ENCODE measurements at regions not wholly inside any gene's neighbourhood (a gene's known extent, or its start where the extent isn't known, plus 50 kb on each side); places are given as distances from the start of the nearest gene placed in this dataset.
A peak's percentile ranks its signal among the peaks of the same experiment; 100 is the strongest.

DNA sequence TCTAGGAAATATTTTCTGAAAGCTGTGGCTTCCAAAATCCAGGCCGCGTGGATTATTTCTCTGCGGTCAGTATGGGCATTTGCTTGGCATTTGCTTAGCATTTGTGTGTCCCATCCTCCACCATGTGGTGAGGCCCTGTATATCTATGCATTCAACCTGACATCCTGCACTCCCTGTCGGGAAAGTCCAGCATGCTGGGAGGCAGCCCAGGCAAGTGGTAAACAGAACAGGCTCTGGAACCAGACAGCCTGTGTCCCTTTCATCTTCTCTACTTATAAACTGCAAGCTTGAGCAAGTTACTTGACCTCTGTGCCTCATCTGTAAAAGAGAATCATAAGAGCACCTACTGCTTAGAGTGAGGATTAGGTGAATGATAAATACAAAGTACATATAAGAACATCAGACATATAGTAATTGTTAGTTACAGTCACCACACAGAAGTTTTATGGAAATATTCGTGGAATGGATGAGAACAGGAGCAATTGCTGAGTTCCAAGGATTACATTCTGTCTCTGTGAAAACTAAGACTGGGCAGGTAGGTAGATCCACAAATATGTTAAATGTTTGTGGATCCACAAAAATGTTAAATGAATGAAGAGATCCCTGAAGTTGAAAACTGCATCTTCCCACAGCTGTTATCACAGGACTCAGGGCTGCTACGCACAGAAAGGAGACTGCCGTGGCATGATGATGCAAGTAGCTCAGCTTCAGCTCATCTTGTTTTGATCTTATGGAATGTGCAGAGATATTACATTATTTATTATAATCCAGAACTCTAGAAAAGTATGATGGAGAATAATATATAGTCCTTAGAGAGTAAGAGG, 317.0 kb upstream of the MMADHC start:
- no peaks in the 10 kb centered on the region for H3K23me2 ChIP-seq (ENCODE audit: insufficient read length, low read depth, low read length, poor library complexity, severe bottlenecking)
- no peaks in the 10 kb centered on the region for H3K27me3 Mint-ChIP-seq (ENCODE audit: low read depth)
- no peak overlapping the region for H3K56ac ChIP-seq (ENCODE audit: insufficient read length, low read depth, low read length)
- no peak overlapping the region for H3K18ac ChIP-seq (ENCODE audit: insufficient read length, low read depth, low read length)
- no peaks in the 10 kb centered on the region for H4K20me1 ChIP-seq (ENCODE audit: control insufficient read depth, insufficient read depth, insufficient read length)
- H3K4me1 Mint-ChIP-seq, result peaks cover 25% of the 10 kb centered on the region in 2 experiments
- H3K9me3 ChIP-seq (ENCODE audit: control insufficient read depth, low read depth, low read length), result no peaks in the 10 kb centered on the region
- no peak overlapping the region for H2BK15ac ChIP-seq (ENCODE audit: low read depth, low read length)
- no CpG with 5 or more reads among the region's 7 CpGs for WGBS (ENCODE audit: extremely low coverage, insufficient read length, low lambda C conversion rate)
- H3K79me1 ChIP-seq (ENCODE audit: insufficient read depth, low read depth, low read length, poor library complexity, severe bottlenecking), result no peaks in the 10 kb centered on the region
- H3K79me2 ChIP-seq (ENCODE audit: insufficient read depth, low read length), result no peaks in the 10 kb centered on the region
- H3K14ac ChIP-seq (ENCODE audit: insufficient read depth, low read length), result no peak overlapping the region
- no peak overlapping the region for H3K4me2 ChIP-seq (ENCODE audit: insufficient read depth, insufficient read length, low read length)
- no peak for TF ChIP-seq CTCF (conservative IDR thresholded peaks at IDR 0.05)
- H3K27me3 ChIP-seq (ENCODE audit: insufficient read depth, low read length), result no peaks in the 10 kb centered on the region
- H3K4me3 Mint-ChIP-seq, result no peak overlapping the region
- no peak overlapping the region for H3K9ac ChIP-seq (ENCODE audit: extremely low read depth, insufficient read length, low read length)
- H2AK5ac ChIP-seq (ENCODE audit: insufficient read length, low read length), result no peak overlapping the region
- H4K5ac ChIP-seq (ENCODE audit: insufficient read length, low read depth, low read length), result no peak overlapping the region
- no peak overlapping the region for H2BK120ac ChIP-seq (ENCODE audit: low read depth, low read length, poor library complexity, severe bottlenecking)
- no peak overlapping the region for H3T11ph ChIP-seq (ENCODE audit: low read length)
- DNase-seq, result no peak
- no peak overlapping the region for H3K23ac ChIP-seq (ENCODE audit: insufficient read length, low read depth, low read length)
- H3K4ac ChIP-seq (ENCODE audit: low read depth, low read length), result no peak overlapping the region
- no peak overlapping the region for H4K91ac ChIP-seq (ENCODE audit: insufficient read length, low read depth, low read length)
- no peaks in the 10 kb centered on the region for H3K9me3 Mint-ChIP-seq
- H3K36me3 Mint-ChIP-seq (ENCODE audit: insufficient read depth in 1 of 3, low read depth in 3 of 3), result no peaks in the 10 kb centered on the region
- H3K27ac Mint-ChIP-seq, result peak overlapping the region in 2 of 3 experiments; percentile 30 to 49; a peak in 2 of 7 replicates
- no peak overlapping the region for H3K27ac ChIP-seq (ENCODE audit: insufficient read length, low read depth, low read length)
- H3K4me1 ChIP-seq (ENCODE audit: insufficient read depth, low read length), result peaks cover 3% of the 10 kb centered on the region
- H4K8ac ChIP-seq (replicated peaks; ENCODE audit: insufficient read length, low read depth, low read length), result no peak overlapping the region
- no peak overlapping the region for H2BK20ac ChIP-seq (ENCODE audit: low read depth, low read length, poor library complexity, severe bottlenecking)
- H2BK12ac ChIP-seq (ENCODE audit: insufficient read length, low read depth, low read length), result no peak overlapping the region
- no peak overlapping the region for H2AFZ ChIP-seq (ENCODE audit: low read length)
- no peak overlapping the region for H2BK5ac ChIP-seq (ENCODE audit: insufficient read length, low read length)
